ENCODE measurements at regions not wholly inside any gene's neighbourhood (a gene's known extent, or its start where the extent isn't known, plus 50 kb on each side); places are given as distances from the start of the nearest gene placed in this dataset.

DNA sequence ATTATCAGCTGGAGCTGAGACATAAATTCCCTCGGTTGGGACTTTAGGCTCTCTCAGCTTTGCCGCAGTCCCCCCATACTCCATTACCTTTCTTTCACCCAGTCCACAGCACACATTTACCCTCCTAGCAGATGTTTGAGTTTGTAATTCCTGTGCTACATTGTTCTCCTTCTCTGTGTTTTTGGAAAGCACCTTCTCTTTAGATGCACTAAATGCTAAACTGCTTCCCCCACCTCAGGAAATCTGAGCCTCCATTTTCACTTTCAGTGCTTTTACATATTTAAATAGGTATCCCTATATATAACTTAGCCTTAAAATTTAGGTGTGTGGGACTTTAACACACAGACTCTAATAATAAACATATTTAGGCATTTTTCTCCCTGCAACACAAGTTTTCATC is 356.9 kb downstream of the NFIB start:
- intact Hi-C loops (cut with DNase I) = no loop called here
- WGBS, 2 donors = 79 to 82% methylated on average over 2 of the region's 2 CpGs

DNA sequence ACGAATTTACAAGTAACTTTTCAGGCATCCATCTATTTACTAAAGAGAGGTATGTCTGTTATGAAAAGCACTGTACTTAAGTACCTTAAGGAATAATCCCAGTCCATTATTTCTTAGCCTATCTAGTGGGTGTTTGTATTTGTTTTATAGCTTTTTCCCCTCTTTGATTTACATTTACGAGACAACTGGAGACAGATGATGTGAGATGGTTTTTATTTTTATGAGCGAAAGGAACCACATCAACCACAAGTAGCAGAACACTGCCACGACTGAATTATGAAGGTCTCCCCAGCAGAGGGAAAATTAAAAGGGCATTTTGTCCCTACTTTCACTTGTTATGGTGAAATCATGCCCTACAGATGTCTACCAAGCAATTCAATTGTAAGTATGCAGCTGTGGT is 357.8 kb downstream of the NFIB start:
- intact Hi-C loops (cut with DNase I) = no loop called here
- DNase-seq = no peak
- Histone ChIP-seq H3K27ac (no peak overlapping the region), H3K9me3 (no peaks in the 10 kb centered on the region), H3K4me3 (no peak overlapping the region), H3K27me3 (no peaks in the 10 kb centered on the region), H3K4me1 (peaks cover 0 to 7% (median 0%) of the 10 kb centered on the region in 4 donors), H3K36me3 (no peaks in the 10 kb centered on the region)
- TF ChIP-seq POLR2AphosphoS5 (IDR thresholded peaks at IDR 0.05) (no peak), POLR2A (IDR thresholded peaks at IDR 0.05) (no peak), EP300 (IDR thresholded peaks at IDR 0.05) (no peak)
- TF ChIP-seq, protein P1, sequence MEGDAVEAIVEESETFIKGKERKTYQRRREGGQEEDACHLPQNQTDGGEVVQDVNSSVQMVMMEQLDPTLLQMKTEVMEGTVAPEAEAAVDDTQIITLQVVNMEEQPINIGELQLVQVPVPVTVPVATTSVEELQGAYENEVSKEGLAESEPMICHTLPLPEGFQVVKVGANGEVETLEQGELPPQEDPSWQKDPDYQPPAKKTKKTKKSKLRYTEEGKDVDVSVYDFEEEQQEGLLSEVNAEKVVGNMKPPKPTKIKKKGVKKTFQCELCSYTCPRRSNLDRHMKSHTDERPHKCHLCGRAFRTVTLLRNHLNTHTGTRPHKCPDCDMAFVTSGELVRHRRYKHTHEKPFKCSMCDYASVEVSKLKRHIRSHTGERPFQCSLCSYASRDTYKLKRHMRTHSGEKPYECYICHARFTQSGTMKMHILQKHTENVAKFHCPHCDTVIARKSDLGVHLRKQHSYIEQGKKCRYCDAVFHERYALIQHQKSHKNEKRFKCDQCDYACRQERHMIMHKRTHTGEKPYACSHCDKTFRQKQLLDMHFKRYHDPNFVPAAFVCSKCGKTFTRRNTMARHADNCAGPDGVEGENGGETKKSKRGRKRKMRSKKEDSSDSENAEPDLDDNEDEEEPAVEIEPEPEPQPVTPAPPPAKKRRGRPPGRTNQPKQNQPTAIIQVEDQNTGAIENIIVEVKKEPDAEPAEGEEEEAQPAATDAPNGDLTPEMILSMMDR (IDR thresholded peaks at IDR 0.05) = no peak
- WGBS, 2 donors = 36 to 50% methylated on average over 4 of the region's 4 CpGs

More for the DNA sequence above, 356.9 kb downstream of the NFIB start:
- Histone ChIP-seq H3K4me3 (no peak overlapping the region), H3K9me3 (no peaks in the 10 kb centered on the region), H3K4me1 (peaks cover 0 to 7% (median 0%) of the 10 kb centered on the region in 4 donors), H3K36me3 (no peaks in the 10 kb centered on the region), H3K27me3 (no peaks in the 10 kb centered on the region), H3K27ac (no peak overlapping the region)
- TF ChIP-seq, protein P1 (IDR thresholded peaks at IDR 0.05) = no peak
- TF ChIP-seq POLR2AphosphoS5 (IDR thresholded peaks at IDR 0.05) (no peak), EP300 (IDR thresholded peaks at IDR 0.05) (no peak), POLR2A (IDR thresholded peaks at IDR 0.05) (no peak)
- DNase-seq = no peak

DNA sequence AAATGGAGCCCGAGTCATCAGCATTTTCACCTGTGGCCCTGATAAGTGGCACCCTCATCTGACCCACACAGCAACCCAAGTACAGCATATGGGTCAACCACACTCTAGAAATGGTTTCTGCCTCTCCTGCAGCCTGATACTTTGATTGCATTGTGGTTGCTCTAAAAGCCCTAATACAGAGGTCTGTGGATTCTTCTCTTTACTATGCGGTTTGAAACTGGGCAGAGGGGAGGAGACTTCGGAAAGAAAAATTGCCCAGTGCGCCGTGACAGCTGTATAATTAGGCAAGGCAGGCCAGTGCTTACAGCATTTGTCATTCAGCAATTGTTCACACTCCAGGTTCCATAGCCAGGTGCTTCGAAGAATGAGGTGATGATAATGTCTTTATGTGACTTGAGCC is 361.0 kb downstream of the NFIB start:
- TF ChIP-seq POLR2A (IDR thresholded peaks at IDR 0.05) (no peak), EP300 (IDR thresholded peaks at IDR 0.05) (no peak), POLR2AphosphoS5 (IDR thresholded peaks at IDR 0.05) (no peak)
- TF ChIP-seq, protein P1 (IDR thresholded peaks at IDR 0.05) = no peak
- WGBS, 2 donors = 88 to 92% methylated on average over 6 of the region's 6 CpGs
- Histone ChIP-seq H3K9me3 (no peaks in the 10 kb centered on the region), H3K36me3 (no peaks in the 10 kb centered on the region), H3K27ac (no peak overlapping the region), H3K4me3 (no peak overlapping the region), H3K27me3 (no peaks in the 10 kb centered on the region), H3K4me1 (peaks cover 0 to 7% (median 0%) of the 10 kb centered on the region in 4 donors)
- intact Hi-C loops (cut with DNase I) = no loop called here
- no peak for DNase-seq

GRCh38 chr9:13948037-13948436 is 365.9 kb downstream of the NFIB start:
- Histone ChIP-seq H3K36me3 (no peaks in the 10 kb centered on the region), H3K4me1 (peaks cover 0 to 4% (median 0%) of the 10 kb centered on the region in 4 donors), H3K27ac (no peak overlapping the region), H3K4me3 (no peak overlapping the region), H3K27me3 (no peaks in the 10 kb centered on the region), H3K9me3 (no peaks in the 10 kb centered on the region)
- no peak for DNase-seq
- intact Hi-C loops (cut with DNase I) = no loop called here
- TF ChIP-seq, protein P1 (IDR thresholded peaks at IDR 0.05) = no peak
- WGBS, 2 donors = 77 to 81% methylated on average over 4 of the region's 4 CpGs

GRCh38 chr9:13943176-13943575 is 370.8 kb downstream of the NFIB start:
- Histone ChIP-seq H3K9me3 (no peaks in the 10 kb centered on the region), H3K4me3 (no peak overlapping the region), H3K27ac (peak overlapping the region in 1 of 4 donors; percentile 13), H3K4me1 (peaks cover 0 to 4% (median 0%) of the 10 kb centered on the region in 4 donors), H3K27me3 (no peaks in the 10 kb centered on the region), H3K36me3 (no peaks in the 10 kb centered on the region)
- no peak for DNase-seq
- TF ChIP-seq POLR2AphosphoS5 (IDR thresholded peaks at IDR 0.05) (no peak), EP300 (IDR thresholded peaks at IDR 0.05) (no peak), POLR2A (IDR thresholded peaks at IDR 0.05) (no peak)
- TF ChIP-seq, protein P1 (IDR thresholded peaks at IDR 0.05) = no peak
- intact Hi-C loops (cut with DNase I) = no loop called here

All from sigmoid colon (tissue), 6 donors.